ENCODE measurements at regions not wholly inside any gene's neighbourhood (a gene's known extent, or its start where the extent isn't known, plus 50 kb on each side); places are given as distances from the start of the nearest gene placed in this dataset.

DNA sequence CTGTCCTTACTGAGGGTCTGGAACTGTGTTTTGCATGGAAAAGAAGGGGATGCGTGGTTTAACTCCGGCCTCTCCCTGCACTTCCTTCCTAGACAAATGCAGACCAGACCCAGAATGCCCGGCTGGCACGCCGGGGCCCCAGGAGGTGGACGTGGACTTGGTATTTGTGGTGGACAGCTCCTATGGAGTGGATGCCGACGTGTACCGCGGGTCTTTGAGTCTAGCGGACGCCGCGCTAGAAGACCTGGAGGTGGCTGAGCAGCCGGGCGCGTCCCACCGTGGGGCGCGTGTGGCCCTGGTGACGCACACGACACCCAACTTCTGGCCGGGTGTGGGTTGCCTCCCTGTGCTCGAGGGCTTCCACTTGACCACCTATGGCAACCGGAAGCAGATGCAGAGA lies 81.8 kb upstream of the COL6A5 start:
- no peak for DNase-seq

DNA sequence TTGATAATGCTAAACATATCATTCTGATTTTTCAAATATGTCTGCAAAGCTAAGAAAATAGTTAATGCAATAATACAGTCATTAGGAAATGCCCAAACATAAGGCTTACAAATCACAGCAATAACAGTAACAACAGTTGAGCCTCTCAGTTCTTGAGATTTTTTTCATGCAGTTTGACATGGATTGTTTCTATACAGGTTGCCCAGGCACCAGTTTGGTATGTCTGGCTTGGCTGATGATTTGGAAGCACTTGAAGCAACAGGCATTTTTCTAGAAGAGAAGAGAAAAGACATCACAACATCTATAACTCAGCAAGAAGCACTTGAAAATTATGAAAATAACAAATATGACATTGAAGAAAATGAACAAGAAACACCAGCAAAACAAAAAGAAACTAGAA lies 78.7 kb upstream of the COL6A5 start:
- no peak for DNase-seq

DNA sequence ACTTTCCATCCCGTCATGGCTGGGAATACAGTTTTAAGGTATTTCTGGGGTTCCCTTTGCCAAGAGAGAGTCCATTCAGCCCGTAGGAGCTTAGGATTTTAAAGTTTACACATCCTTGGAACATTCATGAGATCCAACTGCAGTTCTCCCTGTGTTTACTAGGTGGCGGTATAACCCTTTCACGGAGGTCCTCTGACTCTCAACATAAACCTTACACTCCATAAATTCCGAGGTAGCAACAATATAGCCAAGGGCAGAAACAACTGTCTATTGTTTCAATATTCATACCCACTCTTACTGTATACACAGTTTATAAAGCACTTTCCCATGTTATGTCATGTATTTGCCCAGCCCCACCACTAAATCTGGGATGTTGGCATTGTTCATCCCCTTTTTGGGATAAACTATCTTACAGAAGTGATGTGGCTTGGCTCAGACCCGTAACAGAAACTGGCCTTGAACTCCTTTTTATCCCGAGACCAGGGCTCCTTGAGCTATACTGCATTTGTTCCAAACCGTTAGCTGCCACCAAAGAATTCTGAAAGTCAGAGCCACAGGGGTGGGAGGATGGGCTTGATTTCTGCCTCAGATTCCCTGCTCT lies 69.2 kb upstream of the COL6A5 start:
- peak in 1 of 2 donors; percentile 24 for DNase-seq

DNA sequence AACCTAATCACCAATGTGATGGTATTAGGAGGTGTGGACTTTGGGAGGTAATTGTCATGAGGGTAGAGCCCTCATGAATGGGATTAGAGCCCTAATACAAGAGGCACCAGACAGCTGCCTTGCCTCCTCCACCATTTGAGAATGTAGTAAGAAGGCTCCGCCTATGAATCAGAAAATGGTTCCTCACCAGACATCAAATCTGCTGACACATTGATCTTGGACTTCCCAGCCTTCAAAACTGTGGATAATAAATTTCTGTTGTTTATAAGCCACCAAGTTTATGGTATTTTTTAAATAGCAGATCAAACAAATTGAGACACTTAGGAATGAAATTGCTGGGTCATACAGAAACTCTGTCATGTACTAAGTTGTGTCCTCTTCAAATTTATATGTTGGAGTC lies 56.8 kb upstream of the COL6A5 start:
- DNase-seq: no peak

DNA sequence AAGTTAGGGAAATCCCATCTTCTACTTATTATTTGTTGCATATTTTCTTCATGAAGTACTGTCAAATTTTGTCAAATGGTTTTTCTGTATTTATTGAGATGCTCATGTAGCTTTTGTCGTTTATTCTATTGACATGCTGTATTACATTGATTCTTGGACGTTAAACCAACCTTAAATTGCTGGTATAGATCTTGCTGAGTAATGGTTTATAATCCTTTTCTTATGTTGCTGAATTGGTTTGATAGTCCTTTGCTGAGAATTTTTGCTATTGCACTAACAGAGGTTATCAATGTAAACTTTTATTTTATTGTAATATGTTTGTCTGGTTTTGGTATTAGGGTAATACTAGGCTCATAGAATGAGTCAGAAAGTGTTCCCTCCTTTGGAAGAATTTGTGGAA lies 54.3 kb upstream of the COL6A5 start:
- DNase-seq: no peak

DNA sequence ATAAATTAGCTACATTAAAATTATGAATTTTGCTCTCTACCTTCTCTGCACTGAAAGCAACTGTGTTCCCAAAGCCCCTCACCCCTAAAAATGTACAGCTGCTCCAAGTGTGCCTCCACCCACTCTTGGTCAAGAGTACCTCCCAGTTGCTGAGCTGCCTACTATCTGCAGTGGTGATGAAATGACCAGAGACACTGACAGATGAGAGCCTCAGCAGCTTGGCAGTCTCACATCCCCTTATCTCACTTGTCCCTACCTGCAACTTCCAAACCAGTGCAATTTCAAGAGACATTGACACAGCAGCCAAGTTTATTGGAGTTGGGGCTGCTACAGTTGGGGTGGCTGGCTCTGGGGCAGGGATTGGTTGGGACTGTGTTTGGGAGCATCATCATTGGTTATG lies 52.2 kb upstream of the COL6A5 start:
- DNase-seq: no peak

All from CD4-positive, alpha-beta T cell treated with Interleukin-4 for 1 hour (primary cell).